RWPE2 (cell line): ENCODE measurements at regions not wholly inside any gene's neighbourhood (a gene's known extent, or its start where the extent isn't known, plus 50 kb on each side); places are given as distances from the start of the nearest gene placed in this dataset.

Source experiments
- ATAC-seq: fragments of 200-7000 bp; cut with Tn5 transposase; 3 replicates; pipeline ENCODE4 v1.9.1; 2021; ENCODE audit warnings: low read depth
- DNase-seq: peaks from one replicate; pipeline ENCODE4 v3.0.0-alpha.2; 2020; ENCODE audit warnings: low spot score
- H3K27ac ChIP-seq: fragments of 450-650 bp; 2 replicates; pipeline ENCODE4 v1.5.1; 2017; ENCODE audit warnings: mild to moderate bottlenecking; ENCODE audit not compliant: poor library complexity, severe bottlenecking
- H3K27me3 ChIP-seq: fragments of 250-450 bp; sonication (Bioruptor Pico); 2 replicates; pipeline ENCODE4 v1.5.1; 2021; ENCODE audit warnings: mild to moderate bottlenecking, moderate library complexity; ENCODE audit not compliant: insufficient read depth, poor library complexity, severe bottlenecking
- H3K36me3 ChIP-seq: fragments of 250-450 bp; sonication (Bioruptor Pico); 2 replicates; pipeline ENCODE4 v1.5.1; 2020; ENCODE audit warnings: low read depth, mild to moderate bottlenecking, moderate library complexity
- H3K4me1 ChIP-seq: fragments of 250-450 bp; sonication (Bioruptor Pico); 2 replicates; pipeline ENCODE4 v1.5.1; 2021; ENCODE audit warnings: mild to moderate bottlenecking, moderate library complexity; ENCODE audit not compliant: insufficient read depth, poor library complexity, severe bottlenecking
- H3K4me3 ChIP-seq: fragments of 250-450 bp; sonication (Bioruptor Pico); 2 replicates; pipeline ENCODE4 v1.5.1; 2021; ENCODE audit warnings: mild to moderate bottlenecking, moderate library complexity; ENCODE audit not compliant: severe bottlenecking
- H3K9me3 ChIP-seq: fragments of 250-450 bp; sonication (Bioruptor Pico); 2 replicates; pipeline ENCODE4 v1.5.1; 2021; ENCODE audit warnings: mild to moderate bottlenecking, moderate library complexity; ENCODE audit not compliant: severe bottlenecking
- CTCF ChIP-seq: fragments of 450-650 bp; IDR thresholded peaks from one replicate; pipeline ENCODE4 v1.5.1; 2017; ENCODE audit warnings: mild to moderate bottlenecking, moderate library complexity; ENCODE audit not compliant: poor library complexity, severe bottlenecking

DNA sequence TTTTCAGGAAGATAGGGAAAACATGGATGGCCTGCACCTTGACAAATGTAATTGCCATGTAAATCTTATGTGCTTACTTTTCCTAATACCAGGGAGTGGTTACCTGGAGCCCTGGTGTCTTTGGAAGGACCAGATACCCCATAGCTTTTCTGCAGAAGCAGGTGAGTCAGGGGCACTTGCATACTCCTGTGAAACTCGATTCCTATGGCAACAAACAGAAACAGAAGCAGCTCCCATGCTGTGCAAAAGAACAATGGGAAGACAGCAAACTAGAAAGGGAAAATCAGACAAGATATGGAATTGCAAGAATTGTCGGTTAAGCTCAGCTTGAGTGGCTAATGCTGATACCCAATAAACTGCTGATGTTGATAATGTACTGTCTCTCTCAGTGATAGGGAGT, 117.4 kb upstream of the AFF2 start:
- no peaks in the 10 kb centered on the region for H3K9me3 ChIP-seq
- no peak for TF ChIP-seq CTCF
- H3K27ac ChIP-seq: no peak overlapping the region
- no peak for DNase-seq
- H3K4me1 ChIP-seq: no peaks in the 10 kb centered on the region
- ATAC-seq: no peak
- H3K27me3 ChIP-seq: no peaks in the 10 kb centered on the region
- no peak overlapping the region for H3K4me3 ChIP-seq
- H3K36me3 ChIP-seq: no peaks in the 10 kb centered on the region

GRCh38 chrX:148385471-148385870, 114.9 kb upstream of the AFF2 start:
- H3K9me3 ChIP-seq: no peaks in the 10 kb centered on the region
- H3K4me3 ChIP-seq: no peak overlapping the region
- no peaks in the 10 kb centered on the region for H3K4me1 ChIP-seq
- DNase-seq (no peak), ATAC-seq (no peak)
- TF ChIP-seq CTCF: no peak
- no peak overlapping the region for H3K27ac ChIP-seq
- no peaks in the 10 kb centered on the region for H3K27me3 ChIP-seq
- no peaks in the 10 kb centered on the region for H3K36me3 ChIP-seq

DNA sequence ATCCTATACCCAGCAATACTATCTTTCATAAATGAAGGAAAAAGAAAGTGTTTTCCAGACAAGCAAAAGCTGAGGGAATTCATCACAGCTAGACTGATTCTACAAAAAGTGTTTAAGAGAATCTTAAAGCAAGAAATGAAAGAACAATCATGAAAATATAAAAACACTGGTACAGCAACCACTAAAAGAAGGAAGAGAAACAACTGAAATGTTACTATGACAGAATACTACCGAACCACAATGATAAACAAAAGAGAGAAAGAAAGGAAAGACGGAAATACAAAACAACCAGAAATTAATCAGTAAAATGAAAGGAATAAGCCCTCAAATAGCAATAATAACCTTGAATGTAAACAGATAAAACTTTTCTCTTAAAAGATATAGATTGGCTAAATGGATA, 110.8 kb upstream of the AFF2 start:
- Histone ChIP-seq H3K36me3 (no peaks in the 10 kb centered on the region), H3K27ac (no peak overlapping the region), H3K9me3 (no peaks in the 10 kb centered on the region), H3K4me3 (no peak overlapping the region), H3K4me1 (no peaks in the 10 kb centered on the region), H3K27me3 (no peaks in the 10 kb centered on the region)
- DNase-seq (no peak), ATAC-seq (no peak)
- no peak for TF ChIP-seq CTCF

- no peak for DNase-seq
- Histone ChIP-seq H3K4me3 (no peak overlapping the region), H3K4me1 (no peaks in the 10 kb centered on the region), H3K36me3 (no peaks in the 10 kb centered on the region), H3K9me3 (no peaks in the 10 kb centered on the region), H3K27me3 (no peaks in the 10 kb centered on the region), H3K27ac (no peak overlapping the region)
- TF ChIP-seq CTCF: no peak
- ATAC-seq: peak; percentile 21; the same call in 2 of the 3 replicates
Measured at GRCh38 chrX:148412006-148412405, 88.4 kb upstream of the AFF2 start.

GRCh38 chrX:148416142-148416541, 84.3 kb upstream of the AFF2 start:
- no peaks in the 10 kb centered on the region for H3K9me3 ChIP-seq
- no peaks in the 10 kb centered on the region for H3K4me1 ChIP-seq
- H3K27me3 ChIP-seq: no peaks in the 10 kb centered on the region
- no peak for TF ChIP-seq CTCF
- H3K27ac ChIP-seq: no peak overlapping the region
- no peak overlapping the region for H3K4me3 ChIP-seq
- ATAC-seq (no peak), DNase-seq (no peak)
- H3K36me3 ChIP-seq: no peaks in the 10 kb centered on the region
